ENCODE measurements at regions not wholly inside any gene's neighbourhood (a gene's known extent, or its start where the extent isn't known, plus 50 kb on each side); places are given as distances from the start of the nearest gene placed in this dataset.

DNA sequence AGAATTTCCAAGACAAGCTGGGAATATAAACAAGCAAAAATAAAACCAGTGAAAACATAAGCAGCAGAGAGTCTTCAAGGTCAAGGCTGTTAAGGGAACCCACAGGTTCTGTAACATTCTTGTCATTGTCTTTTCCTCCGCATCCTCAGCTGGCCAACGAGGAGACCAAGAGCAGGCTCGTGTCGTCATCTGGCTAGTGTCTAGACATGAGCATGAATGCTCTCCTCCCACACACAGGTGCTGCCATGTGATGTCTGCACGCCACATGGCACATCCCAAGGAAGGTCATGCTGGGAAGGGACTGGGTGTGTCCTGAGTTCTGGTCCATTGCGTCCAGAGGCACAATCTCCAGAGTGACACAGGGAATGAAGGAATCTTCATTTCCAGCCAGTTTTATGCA is 156.2 kb downstream of the POLR2M start:
- no peaks in the 10 kb centered on the region for H4K20me1 ChIP-seq (ENCODE audit: insufficient read depth, low read length)
- no peaks in the 10 kb centered on the region for H3F3A ChIP-seq (ENCODE audit: insufficient read depth, low read length)
- H3K4me3 ChIP-seq (ENCODE audit: low read length), result no peak overlapping the region
- H3K9me2 ChIP-seq (replicated peaks; ENCODE audit: insufficient read depth, low read length), result no peaks in the 10 kb centered on the region
- H3K36me3 ChIP-seq (replicated peaks; ENCODE audit: insufficient read depth, low read length), result no peaks in the 10 kb centered on the region
- no peak overlapping the region for H3K4me2 ChIP-seq (ENCODE audit: low read depth, low read length)
- DNase-seq, result no peak
- H3K27ac ChIP-seq (ENCODE audit: low read length), result no peak overlapping the region
- H3K9me3 ChIP-seq (replicated peaks; ENCODE audit: insufficient read depth, low read length), result no peaks in the 10 kb centered on the region
- no peak overlapping the region for H2AFZ ChIP-seq (ENCODE audit: low read length)
- no peaks in the 10 kb centered on the region for H3K79me2 ChIP-seq (ENCODE audit: low read length)
- 0 out of 2 replicates have a peak, but pooled peaks cover under 1% of the 10 kb centered on the region for H3K4me1 ChIP-seq (ENCODE audit: low read length)
- TF ChIP-seq EZH2 (optimal IDR thresholded peaks at IDR 0.05; ENCODE audit: low read depth, low read length) (no peak), EZH2phosphoT487 (IDR thresholded peaks at IDR 0.05; ENCODE audit: low read length) (no peak)
- TF ChIP-seq, protein P1, sequence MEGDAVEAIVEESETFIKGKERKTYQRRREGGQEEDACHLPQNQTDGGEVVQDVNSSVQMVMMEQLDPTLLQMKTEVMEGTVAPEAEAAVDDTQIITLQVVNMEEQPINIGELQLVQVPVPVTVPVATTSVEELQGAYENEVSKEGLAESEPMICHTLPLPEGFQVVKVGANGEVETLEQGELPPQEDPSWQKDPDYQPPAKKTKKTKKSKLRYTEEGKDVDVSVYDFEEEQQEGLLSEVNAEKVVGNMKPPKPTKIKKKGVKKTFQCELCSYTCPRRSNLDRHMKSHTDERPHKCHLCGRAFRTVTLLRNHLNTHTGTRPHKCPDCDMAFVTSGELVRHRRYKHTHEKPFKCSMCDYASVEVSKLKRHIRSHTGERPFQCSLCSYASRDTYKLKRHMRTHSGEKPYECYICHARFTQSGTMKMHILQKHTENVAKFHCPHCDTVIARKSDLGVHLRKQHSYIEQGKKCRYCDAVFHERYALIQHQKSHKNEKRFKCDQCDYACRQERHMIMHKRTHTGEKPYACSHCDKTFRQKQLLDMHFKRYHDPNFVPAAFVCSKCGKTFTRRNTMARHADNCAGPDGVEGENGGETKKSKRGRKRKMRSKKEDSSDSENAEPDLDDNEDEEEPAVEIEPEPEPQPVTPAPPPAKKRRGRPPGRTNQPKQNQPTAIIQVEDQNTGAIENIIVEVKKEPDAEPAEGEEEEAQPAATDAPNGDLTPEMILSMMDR (IDR thresholded peaks at IDR 0.05; ENCODE audit: low read length), result no peak
- H3K9ac ChIP-seq (ENCODE audit: low read length), result no peak overlapping the region
- H3K27me3 ChIP-seq (replicated peaks; ENCODE audit: insufficient read depth, low read length), result no peaks in the 10 kb centered on the region

- DNase-seq, result no peak
- no peaks in the 10 kb centered on the region for H3K9me3 ChIP-seq (replicated peaks; ENCODE audit: insufficient read depth, low read length)
- H3K4me1 ChIP-seq (ENCODE audit: low read length), result no peaks in the 10 kb centered on the region
- H3K4me3 ChIP-seq (ENCODE audit: low read length), result no peak overlapping the region
- no peaks in the 10 kb centered on the region for H3K36me3 ChIP-seq (replicated peaks; ENCODE audit: insufficient read depth, low read length)
- no peaks in the 10 kb centered on the region for H4K20me1 ChIP-seq (ENCODE audit: insufficient read depth, low read length)
- H3K9ac ChIP-seq (ENCODE audit: low read length), result no peak overlapping the region
- no peak overlapping the region for H3K4me2 ChIP-seq (ENCODE audit: low read depth, low read length)
- no peaks in the 10 kb centered on the region for H3K27me3 ChIP-seq (replicated peaks; ENCODE audit: insufficient read depth, low read length)
- H2AFZ ChIP-seq (ENCODE audit: low read length), result no peak overlapping the region
- no peaks in the 10 kb centered on the region for H3K79me2 ChIP-seq (ENCODE audit: low read length)
- TF ChIP-seq, protein P1 (IDR thresholded peaks at IDR 0.05; ENCODE audit: low read length), result peak; percentile 53
- no peak for TF ChIP-seq EZH2 (optimal IDR thresholded peaks at IDR 0.05; ENCODE audit: low read depth, low read length)
- no peak overlapping the region for H3K27ac ChIP-seq (ENCODE audit: low read length)
- no peaks in the 10 kb centered on the region for H3K9me2 ChIP-seq (replicated peaks; ENCODE audit: insufficient read depth, low read length)
- H3F3A ChIP-seq (ENCODE audit: insufficient read depth, low read length), result no peaks in the 10 kb centered on the region
These were observed 158.8 kb downstream of the POLR2M start for GRCh38 chr15:57865294-57865693.

DNA sequence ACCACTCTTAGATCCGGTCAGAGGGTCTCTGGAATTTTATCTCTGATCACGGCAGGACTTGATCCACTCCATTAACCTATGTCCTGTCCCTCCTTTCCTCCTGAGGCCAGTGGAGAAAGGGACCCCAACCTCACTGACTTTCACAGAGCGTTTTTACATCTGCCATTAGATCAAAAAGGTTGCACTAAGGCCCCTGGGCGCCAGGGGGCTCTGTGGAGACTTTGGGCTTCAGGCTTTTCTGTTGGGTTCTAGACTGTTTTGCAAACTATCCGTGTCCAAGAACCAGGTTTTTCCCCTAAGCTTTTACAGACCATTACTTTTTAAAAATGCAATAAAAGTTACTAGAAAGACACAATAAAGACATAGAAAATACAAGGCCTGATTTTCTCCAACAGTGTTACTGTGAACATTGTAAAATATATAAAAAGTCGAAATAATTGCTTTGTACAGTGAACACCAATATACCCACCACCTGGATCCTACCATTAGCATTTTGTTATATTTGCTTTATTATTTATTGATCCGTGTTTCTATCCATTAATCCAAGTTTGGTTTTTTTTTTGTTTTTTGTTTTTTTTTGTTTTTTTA is 159.7 kb downstream of the POLR2M start:
- no peak overlapping the region for H3K9ac ChIP-seq (ENCODE audit: low read length)
- no peaks in the 10 kb centered on the region for H3K36me3 ChIP-seq (replicated peaks; ENCODE audit: insufficient read depth, low read length)
- no peaks in the 10 kb centered on the region for H3K9me3 ChIP-seq (replicated peaks; ENCODE audit: insufficient read depth, low read length)
- H3K79me2 ChIP-seq (ENCODE audit: low read length), result no peaks in the 10 kb centered on the region
- TF ChIP-seq EZH2 (optimal IDR thresholded peaks at IDR 0.05; ENCODE audit: low read depth, low read length), result no peak
- TF ChIP-seq EZH2phosphoT487 (IDR thresholded peaks at IDR 0.05; ENCODE audit: low read length), result no peak
- TF ChIP-seq, protein P1 (IDR thresholded peaks at IDR 0.05; ENCODE audit: low read length), result peak; percentile 87
- no peaks in the 10 kb centered on the region for H3K4me1 ChIP-seq (ENCODE audit: low read length)
- H3K27me3 ChIP-seq (replicated peaks; ENCODE audit: insufficient read depth, low read length), result no peaks in the 10 kb centered on the region
- H3F3A ChIP-seq (ENCODE audit: insufficient read depth, low read length), result no peaks in the 10 kb centered on the region
- no peak overlapping the region for H3K4me2 ChIP-seq (ENCODE audit: low read depth, low read length)
- no peaks in the 10 kb centered on the region for H3K9me2 ChIP-seq (replicated peaks; ENCODE audit: insufficient read depth, low read length)
- H3K4me3 ChIP-seq (ENCODE audit: low read length), result no peak overlapping the region
- DNase-seq, result peak; percentile 69
- no peak overlapping the region for H2AFZ ChIP-seq (ENCODE audit: low read length)
- H3K27ac ChIP-seq (ENCODE audit: low read length), result no peak overlapping the region
- H4K20me1 ChIP-seq (ENCODE audit: insufficient read depth, low read length), result no peaks in the 10 kb centered on the region
